B cell (primary cell): ENCODE measurements at regions not wholly inside any gene's neighbourhood (a gene's known extent, or its start where the extent isn't known, plus 50 kb on each side); places are given as distances from the start of the nearest gene placed in this dataset.

Experiments
- CTCF ChIP-seq: fragments of 200-600 bp; IDR thresholded peaks from one replicate; pipeline ENCODE4 v1.8.0; 2022; ENCODE audit warnings: antibody characterized with exemption, mild to moderate bottlenecking
- EZH2 ChIP-seq: IDR thresholded peaks from 2 replicates; pipeline ENCODE4 v1.6.1; 2012; ENCODE audit warnings: borderline replicate concordance, low read depth, mild to moderate bottlenecking, moderate library complexity, low read length; ENCODE audit not compliant: insufficient read depth, poor library complexity, severe bottlenecking

GRCh38 chr2:34045101-34045655 lies 446.1 kb upstream of the FAM98A start:
- TF ChIP-seq CTCF = no peak
- TF ChIP-seq EZH2 = no peak
